Upper lobe of left lung (tissue), 6 donors: ENCODE measurements at regions not wholly inside any gene's neighbourhood (a gene's known extent, or its start where the extent isn't known, plus 50 kb on each side); places are given as distances from the start of the nearest gene placed in this dataset.
"Not testable (repeated sequence)": the region's sequence is repeated elsewhere in the genome, so short reads cannot be mapped to it uniquely, and the experiment has no call there.

ENCODE experiments used
- ATAC-seq, 2 donors: fragments of 200-7000 bp; cut with Tn5 transposase; one replicate each; pipeline ENCODE4 v1.9.1; 2022; ENCODE audit warnings: mild to moderate bottlenecking in 2 of 2, moderate library complexity in 2 of 2; ENCODE audit not compliant: low FRiP score in 2 of 2
- DNase-seq, 2 donors: peaks; one replicate each; pipeline ENCODE4 v3.0.0-alpha.2; 2019 to 2020
- H3K27ac ChIP-seq, 4 donors: fragments of 200-600 bp; sonication (generic); one replicate each; pipeline ENCODE4 v1.5.1; 2016 to 2019
- H3K27me3 ChIP-seq, 4 donors: fragments of 200-600 bp; sonication (generic); one replicate each; pipeline ENCODE4 v1.5.1; 2017 to 2019
- H3K36me3 ChIP-seq, 4 donors: fragments of 200-600 bp; sonication (generic); one replicate each; pipeline ENCODE4 v1.5.1; 2016 to 2019
- H3K4me1 ChIP-seq, 4 donors: fragments of 200-600 bp; sonication (generic); one replicate each; pipeline ENCODE4 v1.5.1; 2018 to 2019
- H3K4me3 ChIP-seq, 4 donors: fragments of 200-600 bp; sonication (generic); one replicate each; pipeline ENCODE4 v1.5.1; 2017 to 2019; ENCODE audit warnings: mild to moderate bottlenecking in 2 of 4, moderate library complexity in 1 of 4
- H3K9me3 ChIP-seq, 4 donors: fragments of 200-600 bp; sonication (generic); one replicate each; pipeline ENCODE4 v1.5.1; 2018 to 2019
- EP300 ChIP-seq, 4 donors: sonication (generic); formaldehyde crosslinking; IDR thresholded peaks; one replicate each; pipeline ENCODE4 v1.5.1; 2017; ENCODE audit warnings: antibody characterized with exemption in 4 of 4, control low read depth in 2 of 4
- POLR2A ChIP-seq, 4 donors: fragments of 450-650 bp; IDR thresholded peaks; one replicate each; pipeline ENCODE4 v1.5.1; 2016 to 2017; ENCODE audit warnings: antibody characterized with exemption in 4 of 4, mild to moderate bottlenecking in 2 of 4
- POLR2AphosphoS5 ChIP-seq, 2 donors: sonication (generic); formaldehyde crosslinking; IDR thresholded peaks; one replicate each; pipeline ENCODE4 v1.5.1; 2017; ENCODE audit warnings: antibody characterized with exemption in 2 of 2
- WGBS, 2 donors: methylation state at CpG; one replicate each; pipeline ENCODE4 v1.1.5; 2017 to 2018; 5-methylcytosine and 5-hydroxymethylcytosine counted together
- TF ChIP-seq, protein P1 (sequence below), 6 experiments: fragments of 450-650 bp in 4 of 6; fragments of 200-600 bp in 2 of 6; sonication (generic) in 2 of 6; IDR thresholded peaks; one replicate each; pipeline ENCODE4 v1.5.1; 2016 to 2019; ENCODE audit warnings: antibody characterized with exemption in 6 of 6
- donor health status: DM: no; HTN: no; CAD: no; lungs with moderate emphysema.
- donor health status: DM: no; HTN: yes; CAD: no; lungs with severe emphysema.

DNA sequence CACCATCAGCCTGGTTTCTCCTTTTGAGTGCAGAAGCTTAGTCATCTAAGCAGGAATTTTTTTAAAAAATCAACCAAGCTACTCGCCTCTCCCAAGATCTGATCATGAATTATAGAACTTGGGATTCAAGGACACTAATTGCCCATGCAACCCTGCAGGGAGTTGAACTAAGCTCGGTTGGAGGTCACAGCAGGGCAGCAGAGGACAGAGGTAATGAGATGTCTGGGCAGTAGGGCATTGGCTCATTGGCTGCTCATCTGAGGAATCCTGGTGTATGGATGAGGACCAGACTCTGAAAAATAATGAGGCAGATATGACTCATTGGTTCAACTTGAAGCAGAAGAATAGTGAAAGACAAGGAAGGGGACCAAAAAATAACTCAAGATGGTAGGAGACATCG is 111.8 kb upstream of the TLE1 start:
- Histone ChIP-seq H3K36me3 (no peaks in the 10 kb centered on the region), H3K4me1 (no peaks in the 10 kb centered on the region), H3K27me3 (no peaks in the 10 kb centered on the region), H3K4me3 (no peak overlapping the region), H3K27ac (no peak overlapping the region), H3K9me3 (no peaks in the 10 kb centered on the region)
- ATAC-seq (no peak), DNase-seq (no peak)
- no peak for TF ChIP-seq POLR2AphosphoS5 (IDR thresholded peaks at IDR 0.05)
- TF ChIP-seq EP300 (IDR thresholded peaks at IDR 0.05): no peak
- TF ChIP-seq POLR2A (IDR thresholded peaks at IDR 0.05): no peak
- TF ChIP-seq, protein P1, sequence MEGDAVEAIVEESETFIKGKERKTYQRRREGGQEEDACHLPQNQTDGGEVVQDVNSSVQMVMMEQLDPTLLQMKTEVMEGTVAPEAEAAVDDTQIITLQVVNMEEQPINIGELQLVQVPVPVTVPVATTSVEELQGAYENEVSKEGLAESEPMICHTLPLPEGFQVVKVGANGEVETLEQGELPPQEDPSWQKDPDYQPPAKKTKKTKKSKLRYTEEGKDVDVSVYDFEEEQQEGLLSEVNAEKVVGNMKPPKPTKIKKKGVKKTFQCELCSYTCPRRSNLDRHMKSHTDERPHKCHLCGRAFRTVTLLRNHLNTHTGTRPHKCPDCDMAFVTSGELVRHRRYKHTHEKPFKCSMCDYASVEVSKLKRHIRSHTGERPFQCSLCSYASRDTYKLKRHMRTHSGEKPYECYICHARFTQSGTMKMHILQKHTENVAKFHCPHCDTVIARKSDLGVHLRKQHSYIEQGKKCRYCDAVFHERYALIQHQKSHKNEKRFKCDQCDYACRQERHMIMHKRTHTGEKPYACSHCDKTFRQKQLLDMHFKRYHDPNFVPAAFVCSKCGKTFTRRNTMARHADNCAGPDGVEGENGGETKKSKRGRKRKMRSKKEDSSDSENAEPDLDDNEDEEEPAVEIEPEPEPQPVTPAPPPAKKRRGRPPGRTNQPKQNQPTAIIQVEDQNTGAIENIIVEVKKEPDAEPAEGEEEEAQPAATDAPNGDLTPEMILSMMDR (IDR thresholded peaks at IDR 0.05): no peak
- WGBS, 2 donors: 82% methylated on average over 3 of the region's 3 CpGs

DNA sequence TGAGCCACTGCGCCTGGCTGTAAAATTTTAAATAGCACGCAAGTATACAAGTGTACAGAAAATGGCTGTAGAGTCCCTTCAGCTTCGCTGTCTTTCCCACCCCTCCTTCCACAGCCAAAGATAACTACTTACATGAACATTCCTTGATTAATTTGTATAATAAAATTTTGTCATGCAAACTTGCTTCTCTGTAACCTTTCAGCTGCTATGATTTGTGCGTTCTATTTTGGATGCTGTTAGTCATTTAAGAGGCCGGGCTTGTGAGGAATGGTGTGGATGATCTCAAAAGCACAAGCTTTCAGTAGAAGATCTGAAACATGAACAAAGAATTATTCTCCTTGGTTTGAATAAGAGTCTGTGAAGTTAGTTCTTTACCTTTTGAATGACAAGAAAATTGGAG is 115.0 kb upstream of the TLE1 start:
- WGBS, 2 donors: 91 to 97% methylated on average over 5 of the region's 5 CpGs
- no peaks in the 10 kb centered on the region for H3K9me3 ChIP-seq
- H3K27me3 ChIP-seq: no peaks in the 10 kb centered on the region
- no peaks in the 10 kb centered on the region for H3K4me1 ChIP-seq
- no peak overlapping the region for H3K27ac ChIP-seq
- ATAC-seq (no peak), DNase-seq (no peak)
- no peaks in the 10 kb centered on the region for H3K36me3 ChIP-seq
- TF ChIP-seq, protein P1 (IDR thresholded peaks at IDR 0.05): no peak
- no peak for TF ChIP-seq POLR2A (IDR thresholded peaks at IDR 0.05)
- no peak for TF ChIP-seq EP300 (IDR thresholded peaks at IDR 0.05)
- TF ChIP-seq POLR2AphosphoS5 (IDR thresholded peaks at IDR 0.05): no peak
- no peak overlapping the region for H3K4me3 ChIP-seq

DNA sequence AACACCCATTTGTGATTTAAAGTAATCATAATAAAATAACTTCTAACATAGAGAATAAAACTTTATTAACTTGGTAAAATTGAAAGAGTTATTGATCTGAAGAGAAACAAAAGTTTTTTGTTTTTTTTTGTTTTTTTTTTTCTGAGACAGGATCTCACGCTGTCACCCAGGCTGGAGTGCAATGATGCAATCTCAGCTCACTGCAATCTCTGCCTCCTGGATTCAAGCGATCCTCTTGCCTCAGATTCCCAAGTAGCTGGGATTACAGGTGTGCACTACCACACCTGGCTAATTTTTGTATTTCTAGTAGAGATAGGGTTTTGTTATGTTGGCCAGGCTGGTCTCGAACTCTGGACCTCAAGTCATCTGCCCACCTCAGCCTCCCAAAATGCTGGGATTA is 116.5 kb upstream of the SPATA31D4 start:
- not testable (repeated sequence) for H3K27me3 ChIP-seq, H3K27ac ChIP-seq, ATAC-seq, DNase-seq, H3K36me3 ChIP-seq, H3K9me3 ChIP-seq, H3K4me3 ChIP-seq
- H3K4me1 ChIP-seq: peaks cover 0 to 15% (median 10%) of the 10 kb centered on the region in 4 donors
- 94 to 95% methylated on average over 3 of the region's 3 CpGs for WGBS, 2 donors

DNA sequence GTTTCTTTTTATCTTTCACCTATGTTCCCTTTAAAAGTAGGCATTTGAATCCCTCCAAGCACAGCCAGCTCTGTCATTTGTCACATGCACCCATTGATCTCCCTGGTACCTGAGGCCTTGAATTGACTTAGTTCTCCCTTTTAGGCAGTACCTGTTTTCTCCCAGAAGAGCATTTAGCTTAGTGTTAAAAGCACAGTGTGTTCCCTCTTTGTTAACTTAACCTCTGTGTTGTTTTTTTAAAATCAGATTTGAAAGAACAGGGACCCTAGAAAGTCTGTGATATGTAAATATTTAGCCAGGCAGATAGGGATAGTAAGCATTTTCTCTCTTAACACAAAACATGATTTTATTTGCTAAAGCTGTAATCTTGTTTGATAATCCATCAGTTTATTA is 113.8 kb upstream of the SPATA31D4 start:
- TF ChIP-seq, protein P1 (IDR thresholded peaks at IDR 0.05): no peak
- TF ChIP-seq POLR2AphosphoS5 (IDR thresholded peaks at IDR 0.05): no peak
- no peak for TF ChIP-seq POLR2A (IDR thresholded peaks at IDR 0.05)
- TF ChIP-seq EP300 (IDR thresholded peaks at IDR 0.05): no peak
- Histone ChIP-seq H3K4me3 (no peak overlapping the region), H3K9me3 (no peaks in the 10 kb centered on the region), H3K36me3 (no peaks in the 10 kb centered on the region), H3K27ac (no peak overlapping the region), H3K27me3 (no peaks in the 10 kb centered on the region), H3K4me1 (peaks cover 0 to 15% (median 10%) of the 10 kb centered on the region in 4 donors)
- DNase-seq: no peak
- ATAC-seq: no peak

DNA sequence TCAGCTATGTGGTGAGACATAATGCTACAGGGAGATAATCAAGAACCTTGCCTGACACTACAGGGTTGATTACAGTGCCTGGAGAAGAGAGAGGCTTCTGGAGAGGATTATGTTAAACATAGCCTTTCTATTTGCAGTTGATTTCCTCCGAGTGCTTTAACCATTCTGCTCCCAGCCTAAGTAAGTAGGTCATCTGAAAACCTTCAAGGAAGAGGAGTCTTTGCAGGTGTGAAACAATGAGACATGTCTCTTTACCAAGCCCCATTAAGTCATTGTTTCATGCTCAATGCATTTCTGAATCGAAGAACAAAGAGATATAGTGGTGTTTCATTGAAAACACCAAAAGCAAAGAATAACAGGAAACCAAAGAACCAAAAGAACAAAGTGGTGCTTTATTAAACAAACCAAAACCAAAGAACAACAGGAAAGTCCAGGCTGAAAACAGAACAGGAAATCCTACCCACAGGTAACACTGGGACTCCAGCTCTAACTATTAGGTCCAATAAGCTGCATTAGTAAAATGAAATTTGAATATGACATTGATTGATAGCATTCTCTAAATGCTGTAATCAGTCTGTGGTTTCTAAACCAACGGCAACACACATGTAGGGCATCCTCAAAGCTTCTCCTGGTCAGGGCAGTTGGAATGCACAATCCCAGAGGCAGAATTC is 113.3 kb upstream of the SPATA31D4 start:
- 24 to 32% methylated on average over 3 of the region's 3 CpGs for WGBS, 2 donors
- Histone ChIP-seq H3K36me3 (no peaks in the 10 kb centered on the region), H3K27me3 (no peaks in the 10 kb centered on the region), H3K9me3 (no peaks in the 10 kb centered on the region), H3K4me3 (no peak overlapping the region), H3K4me1 (peaks cover 0 to 17% (median 12%) of the 10 kb centered on the region in 4 donors), H3K27ac (no peak overlapping the region)
- DNase-seq (no peak), ATAC-seq (no peak)
- TF ChIP-seq POLR2AphosphoS5 (IDR thresholded peaks at IDR 0.05) (no peak), EP300 (IDR thresholded peaks at IDR 0.05) (no peak), POLR2A (IDR thresholded peaks at IDR 0.05) (no peak)
- TF ChIP-seq, protein P1 (IDR thresholded peaks at IDR 0.05): no peak
